OCI-LY1 (cell line): ENCODE measurements at regions not wholly inside any gene's neighbourhood (a gene's known extent, or its start where the extent isn't known, plus 50 kb on each side); places are given as distances from the start of the nearest gene placed in this dataset.
"Not testable (repeated sequence)": the region's sequence is repeated elsewhere in the genome, so short reads cannot be mapped to it uniquely, and the experiment has no call there.

Experiments
- CTCF ChIP-seq: fragments of 200-600 bp; sonication (generic), shearing (Covaris generic); IDR thresholded peaks from 2 replicates; pipeline ENCODE4 v1.5.1; 2017; ENCODE audit warnings: mild to moderate bottlenecking, antibody characterized with exemption, low read length, moderate library complexity, mixed read lengths
- EZH2 ChIP-seq: fragments of 200-600 bp; sonication (generic), shearing (Covaris generic); IDR thresholded peaks from 2 replicates; pipeline ENCODE4 v1.8.0; 2017; ENCODE audit warnings: borderline replicate concordance, mixed run types, mild to moderate bottlenecking, antibody characterized with exemption, low read length, moderate library complexity, mixed read lengths

DNA sequence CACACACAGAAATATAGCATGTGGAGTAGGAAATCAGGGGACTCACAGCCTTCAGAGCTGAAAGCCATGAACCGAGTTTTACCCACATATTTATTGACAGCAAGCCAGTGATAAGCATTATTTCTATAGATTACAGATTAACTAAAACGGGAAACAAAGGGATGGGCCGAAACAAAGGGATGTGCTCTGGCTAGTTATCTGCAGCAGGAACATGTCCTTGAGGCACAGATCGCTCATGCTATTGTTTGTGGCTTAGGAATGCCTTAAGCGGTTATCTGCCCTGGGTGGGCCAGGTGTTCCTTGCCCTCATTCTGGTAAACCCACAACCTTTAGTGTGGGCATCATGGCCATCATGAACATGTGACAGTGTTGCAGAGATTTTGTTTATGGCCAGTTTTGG is 61.4 kb upstream of the NRN1 start:
- not testable (repeated sequence) for TF ChIP-seq CTCF, EZH2
